HG02642 (cell line): ENCODE measurements at regions not wholly inside any gene's neighbourhood (a gene's known extent, or its start where the extent isn't known, plus 50 kb on each side); places are given as distances from the start of the nearest gene placed in this dataset.
"Not testable (repeated sequence)": the region's sequence is repeated elsewhere in the genome, so short reads cannot be mapped to it uniquely, and the experiment has no call there.

ENCODE experiments used
- ATAC-seq: cut with Tn5 transposase; IDR thresholded peaks from one replicate; pipeline ENCODE4 v1.9.1; 2021; ENCODE audit warnings: mild to moderate bottlenecking; ENCODE audit not compliant: unreplicated experiment, poor library complexity

GRCh38 chr9:27800692-27801370, 227.6 kb upstream of the C9orf72 start:
- ATAC-seq = no peak

GRCh38 chr9:27801545-27801944, 228.3 kb upstream of the C9orf72 start:
- no peak for ATAC-seq

- ATAC-seq = no peak
Observed at GRCh38 chr9:27802418-27802817, 229.1 kb upstream of the C9orf72 start.

- ATAC-seq = no peak
Observed at GRCh38 chr9:27808864-27809263, 235.6 kb upstream of the C9orf72 start.

- ATAC-seq = no peak
Observed at GRCh38 chr9:27817747-27818146, 244.5 kb upstream of the C9orf72 start.

- no peak for ATAC-seq
Observed at GRCh38 chr9:27818348-27818747, 245.1 kb upstream of the C9orf72 start.

GRCh38 chr9:27828908-27829307, 255.6 kb upstream of the C9orf72 start:
- no peak for ATAC-seq

GRCh38 chr9:27829621-27830020, 256.3 kb upstream of the C9orf72 start:
- no peak for ATAC-seq

- ATAC-seq = not testable (repeated sequence)
Observed at GRCh38 chr9:27832108-27832507, 258.8 kb upstream of the C9orf72 start.

- ATAC-seq = no peak
Observed at GRCh38 chr9:27835286-27835685, 262.0 kb upstream of the C9orf72 start.

- no peak for ATAC-seq
Observed at GRCh38 chr9:27835746-27836145, 262.5 kb upstream of the C9orf72 start.

GRCh38 chr9:27836661-27837401, 263.6 kb upstream of the C9orf72 start:
- no peak for ATAC-seq

- no peak for ATAC-seq
Observed at GRCh38 chr9:27838876-27839275, 265.6 kb upstream of the C9orf72 start.

- ATAC-seq = not testable (repeated sequence)
Observed at GRCh38 chr9:27839767-27840166, 266.5 kb upstream of the C9orf72 start.

GRCh38 chr9:27844797-27845196, 271.5 kb upstream of the C9orf72 start:
- ATAC-seq = no peak

- ATAC-seq = no peak
Observed at GRCh38 chr9:27847380-27847779, 274.1 kb upstream of the C9orf72 start.

- no peak for ATAC-seq
Observed at GRCh38 chr9:27847818-27848217, 274.5 kb upstream of the C9orf72 start.

- no peak for ATAC-seq
Observed at GRCh38 chr9:27848315-27848714, 275.0 kb upstream of the C9orf72 start.

- ATAC-seq = no peak
Observed at GRCh38 chr9:27851858-27852257, 278.6 kb upstream of the C9orf72 start.

- no peak for ATAC-seq
Observed at GRCh38 chr9:27853529-27853928, 280.2 kb upstream of the C9orf72 start.

- no peak for ATAC-seq
Observed at GRCh38 chr9:27856054-27856453, 282.8 kb upstream of the C9orf72 start.

GRCh38 chr9:27856748-27857147, 283.5 kb upstream of the C9orf72 start:
- no peak for ATAC-seq
